Glutamatergic neuron (in vitro differentiated cells): ENCODE measurements at regions not wholly inside any gene's neighbourhood (a gene's known extent, or its start where the extent isn't known, plus 50 kb on each side); places are given as distances from the start of the nearest gene placed in this dataset.
A peak's percentile ranks its signal among the peaks of the same experiment; 100 is the strongest.

Experiments used
- DNase-seq: peaks from one replicate; pipeline ENCODE4 v3.0.0; 2022
- H3K27ac Mint-ChIP-seq: one replicate; pipeline ENCODE4 v1.8.0; 2020; ENCODE audit warnings: mild to moderate bottlenecking, mixed read lengths, inconsistent platforms; ENCODE audit not compliant: unreplicated experiment
- H3K27me3 Mint-ChIP-seq: one replicate; pipeline ENCODE4 v1.8.0; 2020; ENCODE audit warnings: mild to moderate bottlenecking, moderate library complexity, mixed read lengths, inconsistent platforms; ENCODE audit not compliant: unreplicated experiment
- H3K36me3 Mint-ChIP-seq: one replicate; pipeline ENCODE4 v1.8.0; 2020; ENCODE audit warnings: mild to moderate bottlenecking, mixed read lengths, inconsistent platforms; ENCODE audit not compliant: unreplicated experiment
- H3K4me1 Mint-ChIP-seq: one replicate; pipeline ENCODE4 v1.8.0; 2020; ENCODE audit warnings: mild to moderate bottlenecking, low read depth, mixed read lengths, inconsistent platforms; ENCODE audit not compliant: unreplicated experiment
- H3K4me3 Mint-ChIP-seq: one replicate; pipeline ENCODE4 v1.8.0; 2020; ENCODE audit warnings: mild to moderate bottlenecking, mixed read lengths, inconsistent platforms; ENCODE audit not compliant: unreplicated experiment
- H3K9me3 Mint-ChIP-seq: one replicate; pipeline ENCODE4 v1.8.0; 2020; ENCODE audit warnings: mild to moderate bottlenecking, moderate library complexity, mixed read lengths, inconsistent platforms; ENCODE audit not compliant: unreplicated experiment
- CTCF ChIP-seq: fragments of 200-600 bp; sonication (generic); IDR thresholded peaks from one replicate; pipeline ENCODE4 v1.5.0; 2021; ENCODE audit not compliant: partially characterized antibody, unreplicated experiment

GRCh38 chr13:32851083-32852069 is 164.8 kb upstream of the KL start:
- Mint-ChIP-seq H3K9me3 (peaks cover 1% of the 10 kb centered on the region), H3K4me3 (peak overlapping the region; percentile 31), H3K36me3 (no peaks in the 10 kb centered on the region), H3K4me1 (peaks cover 12% of the 10 kb centered on the region), H3K27me3 (peaks cover 3% of the 10 kb centered on the region), H3K27ac (no peak overlapping the region)
- DNase-seq = no peak
- TF ChIP-seq CTCF = no peak

GRCh38 chr13:32852526-32852925 is 163.7 kb upstream of the KL start:
- no peaks in the 10 kb centered on the region for H3K36me3 Mint-ChIP-seq
- DNase-seq = no peak
- peaks cover 9% of the 10 kb centered on the region for H3K4me1 Mint-ChIP-seq
- no peaks in the 10 kb centered on the region for H3K27me3 Mint-ChIP-seq
- H3K4me3 Mint-ChIP-seq = no peak overlapping the region
- peaks cover 1% of the 10 kb centered on the region for H3K9me3 Mint-ChIP-seq
- no peak for TF ChIP-seq CTCF
- no peak overlapping the region for H3K27ac Mint-ChIP-seq

GRCh38 chr13:32857077-32857476 is 159.1 kb upstream of the KL start:
- Mint-ChIP-seq H3K27me3 (no peaks in the 10 kb centered on the region), H3K9me3 (peaks cover 2% of the 10 kb centered on the region), H3K36me3 (no peaks in the 10 kb centered on the region), H3K27ac (no peak overlapping the region), H3K4me1 (no peaks in the 10 kb centered on the region), H3K4me3 (no peak overlapping the region)
- no peak for DNase-seq
- TF ChIP-seq CTCF = no peak

GRCh38 chr13:32857689-32858088 is 158.5 kb upstream of the KL start:
- no peaks in the 10 kb centered on the region for H3K27me3 Mint-ChIP-seq
- no peaks in the 10 kb centered on the region for H3K4me1 Mint-ChIP-seq
- H3K36me3 Mint-ChIP-seq = no peaks in the 10 kb centered on the region
- no peak for DNase-seq
- TF ChIP-seq CTCF = no peak
- H3K27ac Mint-ChIP-seq = no peak overlapping the region
- H3K9me3 Mint-ChIP-seq = peaks cover 2% of the 10 kb centered on the region
- H3K4me3 Mint-ChIP-seq = no peak overlapping the region

- Mint-ChIP-seq H3K27ac (no peak overlapping the region), H3K27me3 (no peaks in the 10 kb centered on the region), H3K36me3 (no peaks in the 10 kb centered on the region), H3K4me1 (no peaks in the 10 kb centered on the region), H3K4me3 (no peak overlapping the region), H3K9me3 (peaks cover 2% of the 10 kb centered on the region)
- no peak for DNase-seq
- no peak for TF ChIP-seq CTCF
These were observed 156.4 kb upstream of the KL start for GRCh38 chr13:32859707-32860292.
